GM21423 (cell line): ENCODE measurements at regions not wholly inside any gene's neighbourhood (a gene's known extent, or its start where the extent isn't known, plus 50 kb on each side); places are given as distances from the start of the nearest gene placed in this dataset.

Experiments
- ATAC-seq: cut with Tn5 transposase; IDR thresholded peaks from one replicate; pipeline ENCODE4 v1.9.1; 2021; ENCODE audit warnings: mild to moderate bottlenecking, moderate library complexity; ENCODE audit not compliant: unreplicated experiment

DNA sequence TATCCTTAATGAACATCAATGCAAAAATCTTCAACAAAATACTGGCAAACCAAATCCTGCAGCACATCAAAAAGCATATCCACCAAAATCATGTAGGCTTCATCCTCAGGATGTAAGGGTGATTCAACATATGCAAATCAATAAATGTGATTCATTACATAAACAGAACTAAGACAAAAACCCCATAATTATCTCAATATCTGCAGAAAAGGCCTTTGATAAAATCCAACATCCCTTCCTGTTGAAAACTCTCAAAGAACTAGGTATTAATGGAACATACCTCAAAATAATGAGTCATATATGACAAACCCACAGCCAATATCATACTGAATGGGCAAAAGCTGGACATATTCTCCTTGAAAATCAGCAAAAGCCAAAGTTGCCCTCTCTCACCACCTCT lies 54.6 kb upstream of the DEPDC1 start:
- ATAC-seq = no peak

GRCh38 chr1:68558321-68559026 lies 61.6 kb upstream of the DEPDC1 start:
- no peak for ATAC-seq

- no peak for ATAC-seq
Observed at GRCh38 chr1:68565923-68566322, 69.0 kb upstream of the DEPDC1 start.

DNA sequence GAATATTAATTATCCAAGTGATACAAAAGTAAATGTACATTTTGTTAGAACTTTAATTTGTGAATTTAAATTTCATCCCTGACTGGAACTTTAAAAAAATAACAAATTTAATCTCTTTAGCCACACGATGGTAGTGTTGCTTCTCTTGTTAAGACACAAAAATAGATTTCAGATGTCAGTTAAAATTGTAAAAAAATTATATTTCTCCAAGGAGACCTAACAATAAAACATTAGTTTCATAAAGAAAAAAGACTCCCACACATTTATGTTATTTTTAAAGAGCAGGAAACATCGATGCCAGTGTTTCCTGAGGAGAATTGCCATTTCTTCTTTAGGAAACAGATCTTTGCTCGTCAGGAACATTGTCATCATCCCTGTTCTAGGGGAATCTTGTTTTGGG lies 74.0 kb upstream of the DEPDC1 start:
- no peak for ATAC-seq

DNA sequence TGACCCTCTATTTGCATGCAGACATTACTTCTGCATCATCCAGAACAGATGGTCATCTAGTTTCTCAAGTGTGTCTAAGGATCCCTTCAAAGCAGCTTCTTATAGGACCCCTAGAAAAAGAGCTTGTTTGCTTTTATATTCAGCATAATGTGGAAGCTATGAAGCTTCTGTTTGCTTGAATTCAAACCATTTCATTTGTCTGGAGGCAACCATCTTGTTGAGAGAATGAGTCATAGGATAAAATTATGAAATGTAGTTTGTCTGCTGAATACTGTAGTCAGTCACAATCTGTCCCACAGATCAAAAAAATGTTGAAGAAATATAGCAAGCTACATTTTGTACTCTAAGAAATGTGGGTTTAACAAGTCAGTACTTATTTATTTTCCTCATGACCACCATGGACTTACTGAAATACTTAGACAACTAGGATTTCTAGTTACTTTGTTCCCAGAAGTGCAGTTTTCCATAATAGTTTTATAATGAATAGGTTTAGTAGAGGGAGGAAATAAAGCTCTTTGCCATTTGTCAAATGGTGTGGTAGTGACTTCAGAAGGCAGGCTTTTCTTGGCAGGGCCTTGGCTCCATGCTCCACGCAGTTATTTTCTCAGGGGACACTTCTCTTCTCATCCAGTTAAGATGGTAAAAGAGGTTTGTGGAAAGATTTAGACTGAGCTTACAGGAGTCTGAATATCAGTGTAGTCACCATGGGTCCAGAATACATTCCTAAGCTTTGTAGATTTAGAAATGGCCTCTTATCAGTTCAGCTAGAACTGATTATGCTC lies 74.8 kb upstream of the DEPDC1 start:
- no peak for ATAC-seq

GRCh38 chr1:68585351-68585750 lies 88.5 kb upstream of the DEPDC1 start:
- ATAC-seq = no peak

DNA sequence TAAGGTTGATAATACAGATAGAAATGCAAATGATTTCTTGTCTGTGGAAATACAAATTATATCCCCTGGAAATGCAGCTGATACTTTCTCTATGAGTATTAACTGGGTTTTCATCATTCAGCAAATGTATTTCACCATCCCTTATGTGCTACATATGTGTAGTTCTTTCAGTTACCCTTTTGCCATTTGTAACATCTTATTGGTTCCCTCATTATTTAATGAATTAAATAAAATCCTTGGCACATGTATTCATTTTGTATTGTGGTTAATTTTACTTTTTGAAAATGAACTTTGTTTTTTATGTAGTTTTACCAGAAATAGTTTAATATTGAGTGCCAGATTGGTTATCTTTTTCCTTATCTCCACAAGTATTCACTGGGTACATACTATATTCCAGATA lies 89.9 kb upstream of the DEPDC1 start:
- no peak for ATAC-seq

- no peak for ATAC-seq
Observed at GRCh38 chr1:68588304-68588703, 91.4 kb upstream of the DEPDC1 start.

- no peak for ATAC-seq
Observed at GRCh38 chr1:68590473-68590872, 93.6 kb upstream of the DEPDC1 start.

DNA sequence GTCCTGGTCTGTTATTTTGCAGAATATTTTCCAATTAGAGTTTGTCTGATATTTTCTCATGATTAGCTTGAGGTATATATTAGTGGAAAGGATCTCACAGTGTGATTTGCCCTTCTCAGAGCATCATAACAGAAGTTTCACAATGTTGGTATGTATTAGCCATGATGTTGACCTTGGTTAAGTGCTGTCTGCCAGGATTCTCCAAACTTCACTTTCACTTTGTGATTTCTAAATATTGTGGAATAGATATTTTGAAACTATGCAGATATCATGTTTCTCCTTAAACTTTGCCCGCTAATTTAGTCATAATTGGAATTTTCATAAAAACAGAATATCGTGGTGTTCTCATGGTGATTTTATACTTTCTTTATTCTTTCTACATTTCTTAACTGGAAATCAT lies 98.0 kb upstream of the DEPDC1 start:
- no peak for ATAC-seq

DNA sequence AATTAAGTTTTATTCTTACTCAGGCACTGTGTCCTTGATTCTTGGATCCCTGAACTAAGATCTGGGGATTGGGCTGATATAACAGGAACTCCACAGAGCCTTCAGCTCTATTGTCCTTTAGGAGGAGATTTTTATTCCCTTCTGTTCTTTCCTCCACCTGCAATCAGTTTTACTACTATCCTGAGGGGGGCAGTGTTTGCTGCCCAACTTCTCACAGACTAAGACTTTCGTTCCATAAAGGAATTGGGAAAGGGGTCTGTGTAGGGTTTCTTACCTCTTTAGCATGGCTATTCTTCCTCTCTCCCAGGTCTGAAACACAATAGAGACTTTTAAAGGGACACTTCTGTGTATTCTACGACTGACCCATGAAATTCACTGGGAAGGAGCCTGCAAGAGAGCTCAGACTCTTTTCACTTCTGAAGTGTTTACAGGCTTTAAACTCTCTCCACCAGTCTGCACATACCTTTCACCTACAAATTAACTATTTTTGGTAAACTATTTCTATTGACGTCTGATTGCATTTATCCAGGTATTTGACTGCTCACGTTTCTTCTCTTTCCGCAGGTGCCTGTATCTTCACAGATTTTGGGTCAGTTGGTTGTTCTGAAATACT lies 103.3 kb upstream of the DEPDC1 start:
- no peak for ATAC-seq

DNA sequence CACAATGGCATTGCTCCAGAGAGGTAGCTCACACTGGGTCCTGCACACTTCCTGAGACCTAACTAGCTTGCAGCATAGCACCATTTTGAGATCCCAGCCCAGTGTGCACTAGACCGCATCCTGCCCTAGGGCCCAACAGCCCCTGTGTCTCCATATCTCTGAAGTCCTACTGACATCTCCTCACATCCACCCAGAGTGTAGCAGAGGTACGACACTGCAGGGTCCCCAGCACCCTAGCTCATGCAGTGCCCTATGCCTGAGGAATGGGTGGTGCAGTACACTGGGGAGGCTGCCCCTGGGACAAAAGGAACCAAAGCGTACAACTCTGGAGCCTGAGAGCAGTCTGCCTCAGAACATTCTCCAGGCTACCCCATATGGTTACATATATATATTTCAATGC lies 111.4 kb upstream of the DEPDC1 start:
- ATAC-seq = no peak

DNA sequence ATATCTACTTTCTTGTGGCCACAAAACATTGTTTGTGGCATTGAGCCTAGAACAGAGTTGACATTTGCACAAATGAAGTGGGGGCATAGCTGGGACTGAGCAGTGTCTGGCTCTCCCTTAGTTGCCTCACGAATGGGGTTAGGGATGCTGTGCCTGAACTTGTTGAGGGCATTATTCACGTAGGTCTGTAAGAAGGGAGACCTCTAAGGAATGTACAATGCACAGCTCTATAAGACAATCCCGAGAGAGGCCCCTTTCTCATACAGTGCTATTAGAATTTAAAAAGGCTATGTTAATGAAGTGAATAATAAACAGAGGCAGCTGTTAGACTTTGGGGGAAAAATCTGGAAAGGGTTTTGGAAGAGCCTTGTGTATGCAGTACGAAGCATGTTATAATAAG lies 118.4 kb upstream of the DEPDC1 start:
- no peak for ATAC-seq

- no peak for ATAC-seq
Observed at GRCh38 chr1:68617942-68618341, 121.1 kb upstream of the DEPDC1 start.

DNA sequence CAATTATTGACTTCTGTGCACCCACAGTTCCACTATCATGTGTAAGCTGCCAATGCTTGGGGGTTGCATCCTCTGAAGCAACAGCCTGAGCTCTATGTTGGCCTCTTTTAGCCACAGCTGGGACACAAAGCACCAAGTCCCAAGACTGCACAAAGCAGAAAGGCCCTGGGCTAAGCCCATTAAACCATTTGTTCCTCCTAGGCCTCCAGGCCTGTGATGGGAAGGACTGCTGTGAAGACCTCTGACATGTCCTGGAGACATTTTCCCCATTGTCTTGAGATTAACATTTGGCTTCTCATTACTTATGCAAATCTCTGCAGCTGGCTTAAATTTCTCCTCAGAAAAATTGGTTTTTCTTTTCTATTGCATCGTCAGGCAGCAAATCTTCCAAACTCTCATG lies 123.7 kb upstream of the DEPDC1 start:
- no peak for ATAC-seq

DNA sequence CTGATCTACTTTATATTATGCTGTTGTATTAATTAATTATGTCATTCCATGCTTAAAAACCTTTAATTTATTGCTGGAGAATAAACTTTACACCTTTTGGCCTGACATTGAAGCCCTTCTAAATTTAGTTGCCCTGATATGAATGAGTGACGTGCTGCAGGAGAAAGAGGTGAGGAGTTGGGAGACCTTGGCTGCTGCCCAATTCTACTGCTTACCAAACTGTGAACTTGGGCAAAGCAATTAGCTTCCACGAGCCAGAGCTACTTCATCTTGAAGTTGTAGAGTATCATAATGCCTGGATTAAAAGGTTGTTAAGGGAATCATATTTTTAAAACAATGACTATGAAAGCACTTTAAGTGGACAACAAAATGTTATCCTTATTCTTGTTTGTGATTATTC lies 126.8 kb upstream of the DEPDC1 start:
- no peak for ATAC-seq

DNA sequence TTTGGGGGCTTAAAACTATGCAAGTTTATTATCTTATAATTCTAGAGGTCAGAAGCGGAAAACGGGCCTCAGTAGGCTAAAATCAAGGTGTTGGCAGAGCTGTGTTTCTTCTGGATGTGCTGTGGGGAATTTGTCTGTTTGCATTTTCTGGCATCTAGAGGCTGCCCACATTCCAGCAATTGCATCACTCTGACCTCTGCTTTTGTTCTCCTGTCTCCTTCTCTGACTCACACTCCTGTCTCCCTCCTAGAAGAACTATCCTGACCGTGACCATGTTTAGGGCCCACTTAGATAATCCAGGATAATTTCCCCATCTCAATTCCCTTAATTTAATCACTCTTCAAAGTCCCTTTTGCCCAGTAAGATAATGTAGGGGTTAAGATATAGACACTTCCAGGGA lies 127.4 kb upstream of the DEPDC1 start:
- no peak for ATAC-seq

GRCh38 chr1:68625624-68626023 lies 128.7 kb upstream of the DEPDC1 start:
- ATAC-seq = no peak

GRCh38 chr1:68633141-68633919 lies 136.4 kb upstream of the DEPDC1 start:
- no peak for ATAC-seq

DNA sequence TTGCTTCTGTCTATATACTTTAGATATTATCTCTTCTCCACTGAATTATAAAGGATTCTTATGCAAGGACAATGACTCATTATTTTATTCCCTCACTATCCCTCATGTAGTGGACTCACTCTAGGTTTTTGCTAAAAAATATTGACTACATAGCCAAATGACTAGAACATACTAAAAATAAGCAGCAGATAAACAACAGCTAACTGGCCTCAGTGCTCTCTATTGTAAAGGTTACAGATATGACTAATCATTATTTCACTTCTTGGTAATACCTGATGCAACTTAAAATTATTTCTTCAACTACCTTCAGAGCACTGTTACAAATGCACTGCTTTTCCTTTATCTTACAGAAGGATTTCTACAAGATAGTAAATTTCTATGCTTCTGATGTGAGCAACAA lies 147.6 kb upstream of the DEPDC1 start:
- ATAC-seq = no peak

DNA sequence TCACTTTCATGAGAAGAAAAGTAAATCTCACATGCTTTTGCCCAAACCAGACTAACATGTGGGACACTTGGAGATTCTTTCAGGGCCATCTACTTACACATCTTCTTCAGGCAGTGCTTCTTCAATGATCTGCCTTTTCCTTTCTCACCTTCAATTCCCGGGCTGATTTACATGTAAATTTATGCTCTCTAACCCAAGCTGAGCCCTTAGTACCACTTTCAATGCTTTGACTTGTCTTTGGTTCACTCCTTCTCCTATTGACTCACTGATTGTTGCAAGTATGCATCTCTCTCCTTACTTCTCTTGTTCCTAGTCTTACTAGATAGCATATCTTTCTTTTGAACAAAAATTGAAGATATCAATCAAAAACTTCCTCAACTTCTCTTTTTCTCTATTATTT lies 154.2 kb upstream of the DEPDC1 start:
- no peak for ATAC-seq
